ENCODE measurements at regions not wholly inside any gene's neighbourhood (a gene's known extent, or its start where the extent isn't known, plus 50 kb on each side); places are given as distances from the start of the nearest gene placed in this dataset.

- Histone ChIP-seq H3K4me1 (no peaks in the 10 kb centered on the region), H3K36me3 (no peaks in the 10 kb centered on the region), H3K4me3 (no peak overlapping the region), H3K27ac (no peak overlapping the region), H3K9me3 (no peaks in the 10 kb centered on the region), H3K27me3 (no peaks in the 10 kb centered on the region)
- DNase-seq (ENCODE audit: low spot score) = no peak
- no peak for TF ChIP-seq CTCF (IDR thresholded peaks at IDR 0.05)
Measured at GRCh38 chr3:167078070-167078622, 302.0 kb downstream of the ZBBX start.

- H3K4me3 ChIP-seq = no peak overlapping the region
- H3K27me3 ChIP-seq = no peaks in the 10 kb centered on the region
- no peak for DNase-seq (ENCODE audit: low spot score)
- H3K9me3 ChIP-seq = no peaks in the 10 kb centered on the region
- no peaks in the 10 kb centered on the region for H3K36me3 ChIP-seq
- H3K27ac ChIP-seq = no peak overlapping the region
- no peak for TF ChIP-seq CTCF (IDR thresholded peaks at IDR 0.05)
- no peaks in the 10 kb centered on the region for H3K4me1 ChIP-seq
Measured at GRCh38 chr3:167067787-167068161, 312.3 kb downstream of the ZBBX start.

- no peak for TF ChIP-seq CTCF (IDR thresholded peaks at IDR 0.05)
- no peaks in the 10 kb centered on the region for H3K4me1 ChIP-seq
- no peak overlapping the region for H3K4me3 ChIP-seq
- no peaks in the 10 kb centered on the region for H3K27me3 ChIP-seq
- no peak for DNase-seq (ENCODE audit: low spot score)
- no peak overlapping the region for H3K27ac ChIP-seq
- no peaks in the 10 kb centered on the region for H3K36me3 ChIP-seq
- H3K9me3 ChIP-seq = no peaks in the 10 kb centered on the region
Measured at GRCh38 chr3:167066977-167067786, 312.9 kb downstream of the ZBBX start.

GRCh38 chr3:167057581-167057980 lies 322.5 kb downstream of the ZBBX start:
- DNase-seq (ENCODE audit: low spot score) = no peak
- H3K4me3 ChIP-seq = no peak overlapping the region
- H3K27ac ChIP-seq = no peak overlapping the region
- H3K36me3 ChIP-seq = no peaks in the 10 kb centered on the region
- no peaks in the 10 kb centered on the region for H3K27me3 ChIP-seq
- H3K4me1 ChIP-seq = no peaks in the 10 kb centered on the region
- no peaks in the 10 kb centered on the region for H3K9me3 ChIP-seq
- no peak for TF ChIP-seq CTCF (IDR thresholded peaks at IDR 0.05)

- TF ChIP-seq CTCF (IDR thresholded peaks at IDR 0.05) = no peak
- no peaks in the 10 kb centered on the region for H3K36me3 ChIP-seq
- no peak overlapping the region for H3K4me3 ChIP-seq
- no peak for DNase-seq (ENCODE audit: low spot score)
- H3K27me3 ChIP-seq = no peaks in the 10 kb centered on the region
- no peak overlapping the region for H3K27ac ChIP-seq
- no peaks in the 10 kb centered on the region for H3K4me1 ChIP-seq
- no peaks in the 10 kb centered on the region for H3K9me3 ChIP-seq
Measured at GRCh38 chr3:167054926-167055325, 325.2 kb downstream of the ZBBX start.
